Astrocyte (in vitro differentiated cells and primary cell): ENCODE measurements at regions not wholly inside any gene's neighbourhood (a gene's known extent, or its start where the extent isn't known, plus 50 kb on each side); places are given as distances from the start of the nearest gene placed in this dataset.

Experiments
- DNase-seq: peaks from one replicate; pipeline ENCODE4 v3.0.0-alpha.2; 2010; ENCODE audit warnings: low read depth
- FAIRE-seq: peaks from 2 replicates; lab custom pipeline; 2011; peaks lifted over from hg19 to GRCh38; lab: Jason Lieb, UNC
- H2AFZ ChIP-seq: 2 replicates; pipeline ENCODE4 v1.6.0; 2012; ENCODE audit warnings: low read depth, low read length, inconsistent platforms
- H3K27ac ChIP-seq: 2 replicates; pipeline ENCODE4 v1.5.1; 2011; ENCODE audit warnings: low read depth, low read length, inconsistent platforms
- H3K27me3 ChIP-seq: 2 replicates; pipeline ENCODE4 v1.6.0; 2011; ENCODE audit warnings: low read length, inconsistent platforms; ENCODE audit not compliant: insufficient read depth
- H3K36me3 ChIP-seq: 2 replicates; pipeline ENCODE4 v1.5.1; 2011; ENCODE audit warnings: low read length, inconsistent platforms; ENCODE audit not compliant: insufficient read depth
- H3K4me1 ChIP-seq: 2 replicates; pipeline ENCODE4 v1.5.1; 2011; ENCODE audit warnings: low read length, inconsistent platforms; ENCODE audit not compliant: insufficient read depth
- H3K4me2 ChIP-seq: 2 replicates; pipeline ENCODE4 v1.6.0; 2012; ENCODE audit warnings: low read length, inconsistent platforms
- H3K4me3 ChIP-seq: 2 replicates; pipeline ENCODE4 v1.5.1; 2011; ENCODE audit warnings: low read depth, mild to moderate bottlenecking, low read length, inconsistent platforms; ENCODE audit not compliant: insufficient read depth
- H3K79me2 ChIP-seq: 2 replicates; pipeline ENCODE4 v1.6.0; 2012; ENCODE audit warnings: mild to moderate bottlenecking, low read length, inconsistent platforms; ENCODE audit not compliant: insufficient read depth
- H3K9ac ChIP-seq: 2 replicates; pipeline ENCODE4 v1.6.0; 2012; ENCODE audit warnings: mild to moderate bottlenecking, low read length, inconsistent platforms
- H3K9me3 ChIP-seq: 2 replicates; pipeline ENCODE4 v1.5.1; 2012; ENCODE audit warnings: low read depth, mild to moderate bottlenecking, low read length, inconsistent platforms; ENCODE audit not compliant: insufficient read depth
- H4K20me1 ChIP-seq: 2 replicates; pipeline ENCODE4 v1.6.0; 2012; ENCODE audit warnings: low read length, inconsistent platforms; ENCODE audit not compliant: insufficient read depth
- H3K27ac Mint-ChIP-seq: one replicate; pipeline ENCODE4 v1.8.0; 2021; ENCODE audit warnings: mild to moderate bottlenecking, mixed read lengths; ENCODE audit not compliant: unreplicated experiment
- H3K27me3 Mint-ChIP-seq: one replicate; pipeline ENCODE4 v1.8.0; 2021; ENCODE audit warnings: low read depth, mixed read lengths; ENCODE audit not compliant: unreplicated experiment
- H3K36me3 Mint-ChIP-seq: one replicate; pipeline ENCODE4 v1.8.0; 2021; ENCODE audit warnings: low read depth, mixed read lengths; ENCODE audit not compliant: unreplicated experiment
- H3K4me1 Mint-ChIP-seq: one replicate; pipeline ENCODE4 v1.8.0; 2021; ENCODE audit warnings: low read depth, mixed read lengths; ENCODE audit not compliant: unreplicated experiment
- H3K4me3 Mint-ChIP-seq: one replicate; pipeline ENCODE4 v1.8.0; 2021; ENCODE audit warnings: mild to moderate bottlenecking, moderate library complexity, mixed read lengths; ENCODE audit not compliant: unreplicated experiment
- H3K9me3 Mint-ChIP-seq: one replicate; pipeline ENCODE4 v1.8.0; 2021; ENCODE audit warnings: mild to moderate bottlenecking, mixed read lengths; ENCODE audit not compliant: unreplicated experiment
- EZH2 ChIP-seq: IDR thresholded peaks from 2 replicates; pipeline ENCODE4 v1.6.1; 2012; ENCODE audit warnings: mild to moderate bottlenecking, low read length, inconsistent platforms; ENCODE audit not compliant: insufficient read depth
- TF ChIP-seq, protein P1 (sequence below): IDR thresholded peaks from 2 replicates; pipeline ENCODE4 v1.5.1; 2011; ENCODE audit warnings: low read depth, mild to moderate bottlenecking, inconsistent platforms, low read length, moderate library complexity; ENCODE audit not compliant: insufficient read depth

- Mint-ChIP-seq H3K36me3 (no peaks in the 10 kb centered on the region), H3K9me3 (peaks cover 2% of the 10 kb centered on the region), H3K27me3 (peaks cover 15% of the 10 kb centered on the region), H3K4me3 (no peak overlapping the region), H3K27ac (no peak overlapping the region), H3K4me1 (no peaks in the 10 kb centered on the region)
- H3K9ac ChIP-seq, result no peak overlapping the region
- no peak for FAIRE-seq
- no peaks in the 10 kb centered on the region for H3K4me1 ChIP-seq
- no peaks in the 10 kb centered on the region for H3K9me3 ChIP-seq
- H3K27ac ChIP-seq, result no peak overlapping the region
- no peak overlapping the region for H2AFZ ChIP-seq
- H3K79me2 ChIP-seq, result no peaks in the 10 kb centered on the region
- no peak for DNase-seq
- TF ChIP-seq, protein P1, sequence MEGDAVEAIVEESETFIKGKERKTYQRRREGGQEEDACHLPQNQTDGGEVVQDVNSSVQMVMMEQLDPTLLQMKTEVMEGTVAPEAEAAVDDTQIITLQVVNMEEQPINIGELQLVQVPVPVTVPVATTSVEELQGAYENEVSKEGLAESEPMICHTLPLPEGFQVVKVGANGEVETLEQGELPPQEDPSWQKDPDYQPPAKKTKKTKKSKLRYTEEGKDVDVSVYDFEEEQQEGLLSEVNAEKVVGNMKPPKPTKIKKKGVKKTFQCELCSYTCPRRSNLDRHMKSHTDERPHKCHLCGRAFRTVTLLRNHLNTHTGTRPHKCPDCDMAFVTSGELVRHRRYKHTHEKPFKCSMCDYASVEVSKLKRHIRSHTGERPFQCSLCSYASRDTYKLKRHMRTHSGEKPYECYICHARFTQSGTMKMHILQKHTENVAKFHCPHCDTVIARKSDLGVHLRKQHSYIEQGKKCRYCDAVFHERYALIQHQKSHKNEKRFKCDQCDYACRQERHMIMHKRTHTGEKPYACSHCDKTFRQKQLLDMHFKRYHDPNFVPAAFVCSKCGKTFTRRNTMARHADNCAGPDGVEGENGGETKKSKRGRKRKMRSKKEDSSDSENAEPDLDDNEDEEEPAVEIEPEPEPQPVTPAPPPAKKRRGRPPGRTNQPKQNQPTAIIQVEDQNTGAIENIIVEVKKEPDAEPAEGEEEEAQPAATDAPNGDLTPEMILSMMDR, result no peak
- no peak for TF ChIP-seq EZH2
- H3K27me3 ChIP-seq, result no peaks in the 10 kb centered on the region
- no peak overlapping the region for H3K4me2 ChIP-seq
- H3K36me3 ChIP-seq, result no peaks in the 10 kb centered on the region
- H4K20me1 ChIP-seq, result no peaks in the 10 kb centered on the region
- H3K4me3 ChIP-seq, result no peak overlapping the region
Measured at GRCh38 chr12:115693970-115694369, 583.5 kb downstream of the MED13L start.

GRCh38 chr12:115691123-115691522, 586.4 kb downstream of the MED13L start:
- H3K27me3 ChIP-seq, result no peaks in the 10 kb centered on the region
- no peak overlapping the region for H3K4me2 ChIP-seq
- no peaks in the 10 kb centered on the region for H3K36me3 ChIP-seq
- H3K4me1 Mint-ChIP-seq, result no peaks in the 10 kb centered on the region
- H3K27ac Mint-ChIP-seq, result no peak overlapping the region
- TF ChIP-seq, protein P1, result no peak
- no peak for TF ChIP-seq EZH2
- peaks cover 4% of the 10 kb centered on the region for H3K9me3 Mint-ChIP-seq
- H3K9ac ChIP-seq, result no peak overlapping the region
- H3K4me3 Mint-ChIP-seq, result no peak overlapping the region
- H3K36me3 Mint-ChIP-seq, result no peaks in the 10 kb centered on the region
- H3K27me3 Mint-ChIP-seq, result peaks cover 17% of the 10 kb centered on the region
- no peak overlapping the region for H3K4me3 ChIP-seq
- no peak overlapping the region for H3K27ac ChIP-seq
- H4K20me1 ChIP-seq, result no peaks in the 10 kb centered on the region
- H3K9me3 ChIP-seq, result no peaks in the 10 kb centered on the region
- FAIRE-seq, result no peak
- DNase-seq, result no peak
- no peak overlapping the region for H2AFZ ChIP-seq
- no peaks in the 10 kb centered on the region for H3K79me2 ChIP-seq
- no peaks in the 10 kb centered on the region for H3K4me1 ChIP-seq

DNA sequence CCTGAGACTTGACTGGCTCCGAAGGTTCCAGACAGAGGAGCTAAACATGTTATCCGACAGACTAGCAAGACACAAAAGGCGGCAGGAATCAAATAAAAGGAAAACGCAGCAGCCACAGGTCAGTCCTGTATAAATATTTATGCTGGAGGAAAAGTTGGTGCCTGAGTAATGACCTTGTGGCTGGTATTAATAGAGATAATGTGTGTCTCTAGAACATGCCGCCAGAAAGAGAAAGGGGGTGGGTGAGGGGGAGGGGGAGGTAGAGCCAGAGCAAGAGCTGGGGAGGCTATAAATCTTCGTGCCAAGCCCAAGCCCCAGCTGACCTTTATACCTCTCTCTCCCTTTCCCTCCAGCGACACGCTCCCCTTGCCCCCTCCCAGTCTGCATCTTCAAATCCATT, 590.4 kb downstream of the MED13L start:
- Mint-ChIP-seq H3K4me1 (no peaks in the 10 kb centered on the region), H3K36me3 (no peaks in the 10 kb centered on the region), H3K9me3 (peaks cover 4% of the 10 kb centered on the region), H3K4me3 (no peak overlapping the region), H3K27me3 (peaks cover 34% of the 10 kb centered on the region), H3K27ac (no peak overlapping the region)
- H3K4me1 ChIP-seq, result no peaks in the 10 kb centered on the region
- no peaks in the 10 kb centered on the region for H4K20me1 ChIP-seq
- H3K36me3 ChIP-seq, result no peaks in the 10 kb centered on the region
- H3K4me3 ChIP-seq, result no peak overlapping the region
- no peaks in the 10 kb centered on the region for H3K79me2 ChIP-seq
- H3K27me3 ChIP-seq, result no peaks in the 10 kb centered on the region
- H2AFZ ChIP-seq, result no peak overlapping the region
- no peak overlapping the region for H3K4me2 ChIP-seq
- H3K27ac ChIP-seq, result no peak overlapping the region
- no peaks in the 10 kb centered on the region for H3K9me3 ChIP-seq
- FAIRE-seq (no peak), DNase-seq (no peak)
- no peak for TF ChIP-seq EZH2
- TF ChIP-seq, protein P1, result no peak
- H3K9ac ChIP-seq, result no peak overlapping the region
